HG03521 (cell line): ENCODE measurements at regions not wholly inside any gene's neighbourhood (a gene's known extent, or its start where the extent isn't known, plus 50 kb on each side); places are given as distances from the start of the nearest gene placed in this dataset.
"Not testable (repeated sequence)": the region's sequence is repeated elsewhere in the genome, so short reads cannot be mapped to it uniquely, and the experiment has no call there.

Experiments used
- ATAC-seq: cut with Tn5 transposase; IDR thresholded peaks from one replicate; pipeline ENCODE4 v1.9.1; 2021; ENCODE audit warnings: mild to moderate bottlenecking, moderate library complexity; ENCODE audit not compliant: unreplicated experiment

DNA sequence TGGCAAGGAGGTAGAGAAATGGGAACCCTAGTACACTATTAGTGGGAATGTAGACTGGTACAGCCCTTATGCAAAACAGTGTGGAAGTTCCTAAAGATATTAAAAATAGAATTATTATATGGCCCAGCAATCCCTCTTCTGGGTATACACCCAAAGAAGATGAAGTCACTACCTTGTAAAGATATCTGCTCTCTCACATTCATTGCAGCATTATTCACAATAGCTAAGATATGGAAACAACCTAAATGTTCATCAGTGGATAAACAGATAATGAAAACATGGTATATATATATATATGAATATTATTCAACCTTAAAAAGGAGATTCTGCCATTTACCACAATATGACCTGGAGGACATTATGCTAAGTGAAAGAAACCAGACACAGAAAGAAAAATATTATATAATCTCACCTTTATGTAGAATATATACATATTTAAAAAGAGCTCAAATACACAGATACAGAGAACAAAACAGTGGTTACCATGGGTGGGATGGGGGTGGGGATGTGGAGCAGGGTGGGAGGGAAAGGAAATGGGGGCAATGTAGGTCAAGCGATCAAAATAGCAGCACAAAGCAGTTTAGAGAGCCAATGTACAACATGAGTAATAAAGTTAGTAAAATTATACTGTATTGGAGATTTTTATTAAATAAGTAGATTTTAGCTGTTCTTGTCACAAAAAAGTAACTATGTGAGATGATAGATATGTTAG, 138.6 kb downstream of the SPRY1 start:
- no peak for ATAC-seq

DNA sequence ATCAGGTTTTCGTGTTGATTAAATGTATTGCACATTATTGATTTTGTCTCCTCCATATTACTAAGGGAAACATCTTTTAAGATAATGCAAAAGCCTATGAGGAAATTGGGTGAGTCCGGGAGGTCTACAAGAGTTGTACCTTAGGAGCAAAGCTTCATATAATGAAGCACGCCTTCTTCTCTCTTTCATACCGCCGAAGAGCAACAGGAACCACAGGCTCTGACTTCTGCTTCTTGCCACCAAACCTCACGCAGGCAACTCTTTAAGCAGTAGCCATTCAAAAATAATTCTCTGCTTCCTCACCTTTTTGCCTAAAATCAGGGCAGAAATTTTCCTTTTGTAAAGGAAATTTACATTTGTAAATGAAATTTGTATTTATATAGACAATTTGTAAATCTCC, 139.6 kb downstream of the SPRY1 start:
- peak; percentile 56 for ATAC-seq

DNA sequence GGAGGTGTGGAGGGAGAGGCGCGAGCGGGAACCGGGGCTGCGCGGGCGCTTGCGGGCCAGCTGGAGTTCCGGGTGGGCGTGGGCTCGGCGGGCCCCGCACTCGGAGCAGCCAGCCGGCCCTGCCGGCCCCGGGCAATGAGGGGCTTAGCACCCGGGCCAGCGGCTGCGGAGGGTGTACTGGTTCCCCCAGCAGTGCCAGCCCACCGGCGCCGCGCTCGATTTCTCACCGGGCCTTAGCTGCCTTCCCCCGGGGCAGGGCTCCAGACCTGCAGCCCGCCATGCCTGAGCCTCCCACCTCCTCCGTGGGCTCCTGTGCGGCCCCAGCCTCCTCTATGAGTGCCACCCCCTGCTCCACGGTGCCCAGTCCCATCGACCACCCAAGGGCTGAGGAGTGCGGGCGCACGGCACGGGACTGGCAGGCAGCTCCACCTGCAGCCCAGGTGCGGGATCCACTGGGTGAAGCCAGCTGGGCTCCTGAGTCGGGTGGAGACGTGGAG, 141.4 kb downstream of the SPRY1 start:
- ATAC-seq, result not testable (repeated sequence)

DNA sequence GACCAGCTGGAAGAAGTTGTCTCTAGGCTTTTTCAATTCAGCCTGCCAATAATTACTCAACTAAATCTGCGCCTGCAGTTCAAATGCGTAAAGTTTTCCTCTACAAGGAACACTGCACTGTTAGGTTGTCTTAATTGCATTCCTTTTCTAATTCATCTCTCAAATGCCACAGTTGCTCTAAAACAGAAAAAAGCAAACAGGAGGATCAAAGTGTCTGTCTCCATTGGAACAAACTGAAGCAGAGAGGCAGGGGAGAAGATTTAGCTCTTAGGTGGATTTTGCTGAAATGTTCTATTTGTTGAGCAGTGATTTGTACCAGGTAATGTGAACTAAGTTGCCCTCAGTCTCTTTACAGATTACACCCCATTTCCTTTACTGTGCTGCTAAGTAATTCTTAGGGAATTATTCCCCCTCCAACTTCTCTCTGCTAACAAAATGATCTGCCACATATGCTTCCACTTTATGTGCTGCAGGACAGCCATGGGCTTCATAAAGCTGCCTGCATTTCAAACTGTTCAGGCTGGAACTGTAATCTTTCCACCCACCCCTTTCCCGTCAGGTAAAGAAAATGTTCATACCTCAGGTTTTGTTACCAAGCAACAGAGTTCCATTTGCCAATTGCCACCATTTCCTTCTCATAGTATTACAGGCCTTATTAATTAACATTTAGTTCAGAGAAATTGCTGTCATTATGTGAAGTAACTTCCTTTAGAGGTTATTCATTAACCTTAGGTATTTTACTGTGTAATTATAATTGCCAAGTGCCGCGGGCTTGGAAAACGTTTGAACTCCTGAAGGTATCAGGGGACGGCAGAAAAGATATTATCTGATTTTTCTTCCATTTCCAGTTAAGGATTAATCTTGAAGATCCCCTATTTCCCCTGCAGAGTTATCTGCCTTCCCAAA, 149.3 kb downstream of the SPRY1 start:
- ATAC-seq, result no peak

DNA sequence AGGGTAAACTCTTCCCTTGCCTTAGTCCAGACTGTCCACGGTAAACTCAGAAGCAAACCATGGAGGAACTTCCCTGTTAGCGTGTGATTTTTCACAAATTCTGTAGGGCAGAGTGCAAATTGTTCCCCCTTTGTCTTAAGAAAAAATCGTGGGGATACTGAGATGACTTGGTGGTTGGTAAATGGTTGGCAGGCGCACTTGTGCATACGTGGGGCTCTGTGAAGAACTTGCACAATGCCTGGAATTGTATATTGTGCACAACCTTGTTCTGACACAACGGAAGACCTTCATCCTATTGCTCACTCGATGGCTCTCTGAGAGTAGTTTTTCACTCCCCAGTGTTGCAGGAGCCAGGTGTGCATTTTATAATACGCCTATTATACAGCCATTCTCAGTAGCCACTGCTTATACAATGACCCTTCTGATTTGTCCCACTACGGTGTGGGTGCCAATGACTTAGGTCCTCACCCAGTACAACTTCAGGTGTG, 150.0 kb downstream of the SPRY1 start:
- no peak for ATAC-seq

DNA sequence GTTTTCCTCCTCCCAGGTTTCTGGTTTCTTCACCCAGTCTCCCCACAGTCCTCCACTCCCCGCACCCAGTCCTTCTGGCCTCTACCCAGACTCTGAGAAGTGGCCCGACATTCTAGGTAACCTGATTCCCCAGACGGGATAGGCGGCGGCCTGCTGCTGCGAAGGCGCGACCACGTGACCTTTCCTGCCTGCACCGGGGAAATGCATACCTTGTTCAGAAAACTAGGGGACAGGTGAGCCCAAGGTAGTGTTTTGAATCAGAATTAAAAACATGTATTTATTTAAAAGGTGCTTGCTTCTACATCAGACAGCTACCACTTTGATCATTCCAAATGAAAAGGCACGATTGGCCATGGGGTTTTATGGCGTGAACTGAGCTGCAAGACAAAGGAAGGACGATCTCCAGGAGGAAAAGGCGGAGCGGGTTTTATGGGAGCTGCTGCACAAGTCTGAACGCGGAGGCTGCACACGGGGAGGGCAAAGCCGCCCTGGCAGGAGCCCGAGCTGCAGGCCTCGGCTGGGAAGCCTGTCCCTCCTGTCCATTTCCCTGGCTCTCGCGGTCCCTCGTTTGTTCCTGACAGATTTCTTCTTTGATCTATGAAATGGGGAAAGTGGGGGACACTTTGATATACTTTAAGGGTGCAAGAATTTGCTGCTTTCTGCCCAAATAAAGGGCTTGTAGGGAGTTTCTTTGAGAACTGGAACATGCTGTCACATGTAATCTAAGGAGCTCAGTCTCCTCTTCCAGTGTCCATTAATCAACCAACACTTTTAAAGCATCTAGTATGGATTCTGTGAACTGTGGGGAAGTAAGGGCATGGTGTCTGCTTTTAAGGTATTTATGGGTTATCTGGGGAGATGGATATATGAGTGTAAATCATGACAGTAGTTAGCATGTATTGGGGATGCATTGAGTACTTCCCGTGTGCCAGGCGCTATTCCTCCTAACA, 150.9 kb downstream of the SPRY1 start:
- no peak for ATAC-seq

DNA sequence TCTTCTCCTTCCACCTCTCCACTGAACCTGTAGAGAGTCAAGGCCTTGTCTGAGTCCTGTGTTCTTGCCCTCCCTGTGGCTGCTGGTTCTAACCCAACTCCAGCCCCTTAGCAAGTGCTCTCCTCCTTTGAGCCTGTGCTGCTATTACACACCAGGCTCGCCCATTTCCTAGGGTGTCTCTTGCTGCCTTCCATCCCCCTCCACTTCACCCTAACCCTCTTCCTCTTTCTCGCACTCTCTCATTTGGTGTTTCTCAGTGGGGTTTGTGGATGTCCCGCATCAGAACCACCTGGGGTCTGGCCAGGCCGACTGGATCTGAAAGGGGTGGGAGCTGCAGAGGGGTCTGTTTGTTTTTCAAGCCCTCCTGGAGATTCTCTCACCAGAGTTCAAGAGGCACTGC, 156.7 kb downstream of the SPRY1 start:
- ATAC-seq, result no peak

DNA sequence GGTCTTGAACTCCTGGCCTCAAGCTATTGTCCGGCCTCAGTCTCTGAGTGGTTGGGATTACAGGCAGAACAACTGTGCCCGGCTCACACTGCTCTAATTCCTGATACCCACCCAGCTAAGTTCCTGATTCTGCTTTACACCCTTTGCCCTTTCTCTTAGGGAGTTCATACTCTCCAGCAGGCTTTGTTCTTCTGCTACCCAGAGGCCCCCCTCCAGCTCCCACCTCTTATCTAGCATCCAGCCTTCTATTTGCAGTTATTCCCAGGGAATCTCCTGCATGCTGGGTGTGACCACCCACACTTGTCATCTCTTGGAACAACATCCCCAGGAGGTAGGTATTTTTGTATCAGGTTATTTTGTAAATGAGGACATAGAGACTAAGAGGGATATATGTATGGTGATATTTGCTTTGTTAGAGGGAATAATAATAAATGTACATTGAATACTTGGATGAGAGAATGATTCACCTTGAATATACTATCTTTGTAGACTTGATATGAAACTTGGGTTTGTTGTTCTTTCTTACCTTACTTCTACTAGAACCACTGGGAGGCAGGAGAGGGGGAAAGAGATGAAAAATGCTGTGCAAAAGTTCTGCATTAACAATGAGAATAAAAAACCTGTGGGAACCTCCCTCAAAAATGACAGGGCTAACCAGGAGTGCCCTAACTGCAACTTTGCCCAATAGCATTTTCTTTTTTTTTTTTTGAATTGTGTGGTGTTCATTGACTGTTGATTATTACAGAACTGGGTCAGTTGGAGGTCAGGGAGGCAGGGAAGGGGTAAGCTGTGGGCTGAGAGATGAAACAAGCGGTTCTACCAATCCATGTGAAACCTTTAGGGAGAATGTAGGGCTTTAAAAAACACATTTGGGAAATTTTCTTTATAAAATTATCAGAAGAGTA, 157.4 kb downstream of the SPRY1 start:
- ATAC-seq, result no peak

DNA sequence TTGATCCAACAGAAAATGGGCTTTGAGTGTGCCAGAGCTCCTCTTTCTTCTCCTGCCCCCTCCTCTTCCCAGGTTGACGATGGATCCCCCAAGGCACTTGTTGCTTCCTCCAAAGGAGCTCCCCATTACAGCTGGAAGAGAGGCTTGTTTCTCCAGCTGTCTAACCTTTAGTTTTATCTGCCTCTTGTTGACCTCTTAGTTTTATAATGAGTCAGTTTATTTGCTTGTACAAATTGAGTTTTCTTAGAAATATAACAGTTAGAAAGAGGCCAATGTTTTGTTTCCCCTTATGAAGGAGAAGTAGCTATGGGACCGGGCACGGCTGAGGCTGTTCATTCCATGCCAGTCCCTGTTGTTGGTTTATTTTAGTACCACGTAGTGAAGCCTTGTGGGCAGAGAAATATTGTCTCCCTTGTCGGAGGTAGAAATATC, 158.2 kb downstream of the SPRY1 start:
- no peak for ATAC-seq

DNA sequence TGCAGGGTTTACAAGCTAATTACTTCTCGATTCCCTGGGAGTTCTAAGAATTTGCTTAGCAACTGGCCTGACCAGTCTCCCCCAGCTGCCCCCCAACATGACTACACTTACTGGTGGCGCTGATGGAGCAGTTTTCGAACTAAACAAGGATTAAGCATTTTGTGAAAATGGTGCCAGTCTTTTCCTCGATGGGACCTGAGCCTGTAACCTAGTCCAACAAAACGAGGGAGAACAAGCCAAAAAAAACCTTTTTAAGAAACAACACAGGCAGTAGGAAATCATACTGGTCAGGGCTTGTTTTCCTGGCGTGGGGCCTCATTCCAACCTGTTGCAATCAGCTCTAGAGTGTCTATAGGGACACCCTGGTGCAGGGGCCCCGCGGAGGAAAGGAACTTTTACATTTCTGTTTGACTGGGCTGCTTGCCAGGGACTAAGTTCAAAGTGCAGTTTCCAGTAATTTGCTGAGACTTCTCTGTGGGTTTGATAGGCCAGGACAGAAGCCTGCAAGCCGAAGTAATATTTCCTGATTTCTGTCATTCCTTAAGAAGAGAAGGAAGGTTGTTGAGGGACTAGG, 158.7 kb downstream of the SPRY1 start:
- no peak for ATAC-seq

DNA sequence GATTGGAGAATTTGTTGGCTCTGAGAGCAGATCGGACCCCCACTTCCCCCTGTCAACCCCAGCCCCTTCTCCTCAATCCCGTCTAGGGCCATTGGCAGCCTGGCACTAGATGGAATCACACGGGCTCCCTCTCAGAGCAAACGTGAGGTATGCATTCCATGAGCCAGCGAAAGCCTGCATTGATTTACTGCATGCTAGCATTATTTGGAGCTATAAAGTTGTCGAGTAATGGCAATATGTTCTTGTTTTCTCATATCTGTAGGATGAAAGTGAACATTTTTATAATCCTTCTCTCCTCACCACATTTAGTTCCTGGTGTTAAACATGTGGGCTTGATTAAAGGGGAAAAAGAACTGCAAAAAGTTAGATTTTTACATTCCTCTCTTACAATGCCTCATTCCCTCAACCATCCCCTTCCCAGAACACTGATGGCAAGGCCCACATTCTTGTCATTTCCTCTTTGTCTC, 159.2 kb downstream of the SPRY1 start:
- no peak for ATAC-seq

DNA sequence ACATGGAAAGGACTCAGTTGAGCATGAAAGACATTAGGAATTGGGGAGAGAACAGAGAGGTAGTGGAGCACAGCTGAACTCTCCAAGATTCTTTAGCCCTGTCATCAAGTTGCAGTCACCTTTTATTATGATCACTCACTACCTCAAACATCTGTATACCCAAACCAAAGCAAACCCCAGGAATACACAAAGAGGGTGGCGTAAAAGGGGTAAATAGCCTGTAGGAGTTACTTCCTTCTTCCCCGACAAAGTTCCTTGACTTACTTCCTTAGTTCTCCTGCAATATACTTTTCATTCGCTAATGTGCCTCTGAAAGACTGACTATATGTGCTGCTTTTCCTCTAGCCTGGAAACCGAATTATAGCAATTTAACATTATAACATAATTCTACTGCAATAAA, 159.9 kb downstream of the SPRY1 start:
- no peak for ATAC-seq

DNA sequence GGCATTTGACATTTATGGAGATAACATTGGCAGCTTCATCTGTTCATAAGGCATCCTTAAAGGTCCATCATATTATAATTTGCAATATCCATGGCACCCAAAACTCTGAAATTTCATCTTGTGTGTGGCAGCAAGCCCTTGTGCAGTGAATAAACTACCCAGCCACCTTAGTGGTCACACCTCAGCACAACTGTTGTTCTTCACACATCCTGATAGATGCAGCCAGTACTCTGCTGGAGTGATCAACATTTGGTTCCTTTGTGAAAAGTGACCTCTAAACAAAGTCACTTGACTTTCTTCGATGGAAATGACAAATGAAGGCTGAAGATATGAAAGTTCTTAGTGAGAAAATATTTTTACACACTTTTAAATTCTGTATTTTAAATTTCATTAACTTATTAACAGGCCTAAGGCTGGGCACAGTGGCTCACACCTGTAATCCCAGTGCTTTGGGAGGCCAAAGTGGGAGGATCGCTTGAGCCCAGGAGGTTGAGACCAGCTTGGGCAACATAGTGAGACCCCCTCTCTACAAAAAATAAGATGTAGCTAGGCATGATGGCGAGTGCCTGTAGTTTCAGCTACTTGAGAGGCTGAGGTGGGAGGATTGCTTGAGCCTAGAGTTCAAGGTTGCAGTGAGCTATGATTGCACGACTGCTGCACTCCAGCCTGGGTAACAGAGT, 161.4 kb downstream of the SPRY1 start:
- no peak for ATAC-seq

DNA sequence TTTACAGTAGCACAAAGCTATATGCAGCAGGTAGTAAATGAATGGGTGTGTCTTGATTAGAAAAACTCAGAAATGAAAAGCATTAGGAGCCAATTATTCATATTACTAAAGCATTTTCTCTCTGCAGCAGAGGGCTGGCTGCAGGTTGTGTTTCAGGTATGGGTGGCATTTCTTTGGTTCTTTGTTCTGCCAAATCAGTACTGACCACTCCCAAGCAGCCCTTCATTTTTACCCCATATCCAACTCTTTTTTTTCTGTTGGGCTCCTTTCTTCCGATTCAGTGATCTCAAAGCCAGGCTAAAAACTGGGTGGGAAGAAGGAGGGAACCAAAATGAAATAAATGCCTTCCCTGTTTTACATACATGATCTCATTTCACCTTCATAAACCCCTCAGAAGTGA, 162.3 kb downstream of the SPRY1 start:
- no peak for ATAC-seq

DNA sequence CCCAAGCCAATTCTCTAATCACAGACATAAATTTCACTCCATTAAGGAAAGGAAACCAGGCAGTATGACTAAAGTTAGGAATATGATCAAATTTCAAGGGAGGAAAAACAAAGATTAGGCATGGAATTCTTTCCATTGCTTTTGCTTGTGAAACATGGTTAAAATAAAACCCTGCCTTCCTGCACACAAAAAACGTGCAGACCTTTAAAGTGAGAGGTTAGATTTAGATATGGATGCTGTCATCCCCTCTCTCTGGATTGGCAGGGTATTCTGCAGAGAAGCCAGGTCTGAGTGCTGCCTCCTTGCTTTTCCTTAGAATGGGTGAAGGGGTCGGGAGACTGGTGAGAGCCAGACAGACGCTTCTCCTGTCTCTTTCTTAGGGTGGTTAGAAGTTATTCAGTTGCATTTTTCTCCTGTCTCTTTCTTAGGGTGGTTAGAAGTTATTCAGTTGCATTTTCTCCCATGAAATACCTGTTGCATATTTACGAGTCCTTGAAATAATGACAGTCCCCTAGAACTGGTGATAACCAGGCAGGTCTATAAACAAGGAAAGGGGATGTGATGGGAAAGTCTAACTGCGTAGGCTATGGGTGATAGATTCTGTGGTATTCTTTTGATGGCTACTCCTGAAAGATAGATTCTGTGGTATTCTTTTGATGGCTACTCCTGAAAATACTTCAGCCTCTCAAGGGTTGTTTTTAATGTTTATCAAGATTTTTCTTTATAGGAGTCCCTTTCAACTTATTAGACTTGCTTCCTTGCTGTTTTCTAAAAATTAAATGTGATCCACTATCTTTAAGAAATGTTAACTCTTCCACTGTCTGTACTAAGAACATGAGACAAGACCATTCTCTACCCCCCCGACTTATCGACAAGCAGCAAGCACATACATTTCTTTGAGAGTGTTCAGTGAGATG, 163.6 kb downstream of the SPRY1 start:
- ATAC-seq, result no peak

DNA sequence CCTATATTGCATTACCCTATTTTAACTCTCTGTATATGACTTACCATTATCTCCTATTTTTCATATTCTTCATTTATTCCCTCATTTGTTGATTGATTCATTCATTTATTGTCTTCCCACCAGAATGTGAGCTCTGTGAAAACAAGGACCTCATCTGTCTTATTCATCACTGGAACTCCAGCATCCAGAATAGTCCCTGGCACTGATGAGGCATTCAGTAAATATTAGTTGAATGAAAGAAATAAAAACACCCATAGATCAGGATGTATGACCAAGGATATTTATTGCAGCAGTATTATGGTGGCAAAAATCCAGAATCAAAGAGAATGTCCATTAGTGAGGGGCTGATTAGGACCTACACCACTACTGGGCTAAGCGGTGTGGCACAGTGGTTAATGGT, 164.9 kb downstream of the SPRY1 start:
- ATAC-seq, result no peak

DNA sequence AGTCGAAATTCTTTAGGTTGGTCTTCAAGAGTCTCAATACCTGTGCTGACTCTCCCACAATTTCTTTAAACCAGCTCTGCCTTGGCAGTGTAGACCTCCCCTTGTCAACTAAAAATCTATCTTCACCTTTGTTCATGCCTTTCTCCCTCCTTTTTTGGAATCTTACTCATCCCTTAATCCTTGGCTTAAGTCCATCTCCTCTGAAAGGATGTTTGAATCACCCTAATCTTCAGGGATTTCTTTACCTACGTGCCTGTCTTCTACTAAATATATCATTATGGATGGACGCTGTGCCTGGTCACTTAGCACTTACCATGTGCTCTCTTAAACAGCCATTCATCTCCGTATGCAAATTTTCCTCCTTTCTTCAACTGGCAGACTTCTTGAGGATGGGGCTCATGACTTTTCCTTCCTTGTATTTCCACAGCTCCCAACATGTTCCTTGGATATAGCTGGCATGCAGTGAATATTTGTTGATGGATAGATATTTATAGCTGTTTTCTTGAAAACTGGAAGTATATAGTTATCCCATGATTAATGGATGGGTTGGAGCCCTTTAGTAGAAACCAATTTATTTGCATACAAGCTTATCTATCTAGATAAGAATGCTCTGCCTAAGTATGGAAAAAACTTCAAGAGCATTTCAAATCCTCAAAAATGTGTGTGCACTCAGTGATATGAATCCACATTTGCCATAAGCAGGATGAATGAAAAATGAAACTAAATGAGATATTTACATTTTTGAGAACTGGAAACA, 166.6 kb downstream of the SPRY1 start:
- ATAC-seq, result no peak
